Body of pancreas (tissue), 4 donors: ENCODE measurements at regions not wholly inside any gene's neighbourhood (a gene's known extent, or its start where the extent isn't known, plus 50 kb on each side); places are given as distances from the start of the nearest gene placed in this dataset.

Source experiments
- ATAC-seq: fragments of 150-250 bp; one replicate; pipeline ENCODE4 v1.9.1; 2016
- DNase-seq, 4 donors: peaks; one replicate each; pipeline ENCODE4 v3.0.0-alpha.2; 2019
- H3K27ac ChIP-seq, 4 donors: fragments of 200-600 bp; sonication (generic); 1 replicate in 3 of 4; 2 replicates in 1 of 4; pipeline versions ENCODE4 v1.5.1 to v1.6.1; 2016 to 2019; ENCODE audit warnings: mild to moderate bottlenecking in 1 of 4, mixed read lengths in 1 of 4, moderate library complexity in 1 of 4
- H3K27me3 ChIP-seq, 2 donors: fragments of 200-600 bp; sonication (generic); one replicate each; pipeline ENCODE4 v1.6.0; 2016; ENCODE audit warnings: mild to moderate bottlenecking in 1 of 2
- H3K36me3 ChIP-seq, 2 donors: fragments of 200-600 bp; sonication (generic); replicated peaks in 1 of 2; 2 replicates each; pipeline ENCODE4 v1.5.1; 2016; ENCODE audit warnings: low read depth in 2 of 2; ENCODE audit not compliant: insufficient read depth in 1 of 2
- H3K4me1 ChIP-seq: fragments of 200-600 bp; sonication (generic); one replicate; pipeline ENCODE4 v1.6.0; 2016
- H3K4me3 ChIP-seq, 2 donors: fragments of 200-600 bp; sonication (generic); 1 replicate in 1 of 2; 2 replicates in 1 of 2; pipeline ENCODE4 v1.5.1; 2016 to 2019
- H3K9me3 ChIP-seq, 3 donors: fragments of 200-600 bp; sonication (generic); 1 replicate in 2 of 3; 2 replicates in 1 of 3; pipeline ENCODE4 v1.5.1; 2016
- POLR2A ChIP-seq, 3 donors: fragments of 450-650 bp; IDR thresholded peaks; one replicate each; pipeline ENCODE4 v1.6.1; 2016; ENCODE audit warnings: antibody characterized with exemption in 3 of 3, mild to moderate bottlenecking in 2 of 3
- WGBS, 2 donors: methylation state at CpG; one replicate each; pipeline ENCODE4 v1.1.5; 2017; 5-methylcytosine and 5-hydroxymethylcytosine counted together
- intact Hi-C: fragments of 100-400 bp; cut with DNase I; formaldehyde crosslinking; loops from one replicate; pipeline ENCODE4 v1.15.1; 2023
- TF ChIP-seq, protein P1 (sequence below), 7 experiments: fragments of 450-650 bp in 4 of 7; fragments of 200-600 bp in 3 of 7; sonication (generic) in 3 of 7; IDR thresholded peaks; one replicate each; pipeline ENCODE4 v1.5.1; 2016 to 2019; ENCODE audit warnings: antibody characterized with exemption in 7 of 7

DNA sequence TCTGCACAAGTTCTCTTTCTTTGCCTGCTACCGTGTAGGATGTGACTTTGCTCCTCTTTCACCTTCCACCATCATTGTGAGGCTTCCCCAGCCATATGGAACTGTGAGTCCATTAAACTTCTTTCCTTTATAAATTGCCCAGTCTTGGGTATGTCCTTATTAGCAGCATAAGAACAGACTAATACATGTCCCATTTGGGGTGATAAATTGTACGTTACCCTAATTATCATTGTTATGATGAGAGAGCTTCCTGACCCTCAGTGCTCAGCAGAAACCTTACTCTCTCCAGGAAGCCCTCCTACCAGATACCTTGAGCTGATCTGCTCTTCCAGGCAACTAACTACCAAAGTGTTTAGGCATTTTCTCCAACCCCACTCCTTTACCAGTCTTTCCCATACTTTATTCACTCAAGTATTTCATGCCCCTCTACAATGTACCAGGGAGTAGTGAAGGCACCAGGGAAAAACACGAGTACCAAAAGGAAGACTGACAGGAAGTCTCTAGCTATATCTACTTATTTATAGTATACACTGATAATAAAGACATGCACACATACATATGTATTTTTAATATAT is 196.2 kb downstream of the MYCN start:
- Histone ChIP-seq H3K4me3 (no peak overlapping the region), H3K36me3 (no peaks in the 10 kb centered on the region), H3K4me1 (peaks cover 11% of the 10 kb centered on the region), H3K27me3 (no peaks in the 10 kb centered on the region), H3K27ac (no peak overlapping the region), H3K9me3 (no peaks in the 10 kb centered on the region)
- no peak for TF ChIP-seq POLR2A (IDR thresholded peaks at IDR 0.05)
- TF ChIP-seq, protein P1, sequence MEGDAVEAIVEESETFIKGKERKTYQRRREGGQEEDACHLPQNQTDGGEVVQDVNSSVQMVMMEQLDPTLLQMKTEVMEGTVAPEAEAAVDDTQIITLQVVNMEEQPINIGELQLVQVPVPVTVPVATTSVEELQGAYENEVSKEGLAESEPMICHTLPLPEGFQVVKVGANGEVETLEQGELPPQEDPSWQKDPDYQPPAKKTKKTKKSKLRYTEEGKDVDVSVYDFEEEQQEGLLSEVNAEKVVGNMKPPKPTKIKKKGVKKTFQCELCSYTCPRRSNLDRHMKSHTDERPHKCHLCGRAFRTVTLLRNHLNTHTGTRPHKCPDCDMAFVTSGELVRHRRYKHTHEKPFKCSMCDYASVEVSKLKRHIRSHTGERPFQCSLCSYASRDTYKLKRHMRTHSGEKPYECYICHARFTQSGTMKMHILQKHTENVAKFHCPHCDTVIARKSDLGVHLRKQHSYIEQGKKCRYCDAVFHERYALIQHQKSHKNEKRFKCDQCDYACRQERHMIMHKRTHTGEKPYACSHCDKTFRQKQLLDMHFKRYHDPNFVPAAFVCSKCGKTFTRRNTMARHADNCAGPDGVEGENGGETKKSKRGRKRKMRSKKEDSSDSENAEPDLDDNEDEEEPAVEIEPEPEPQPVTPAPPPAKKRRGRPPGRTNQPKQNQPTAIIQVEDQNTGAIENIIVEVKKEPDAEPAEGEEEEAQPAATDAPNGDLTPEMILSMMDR (IDR thresholded peaks at IDR 0.05): no peak
- intact Hi-C loops: no loop called here
- ATAC-seq (no peak), DNase-seq (no peak)
- 78 to 82% methylated on average over 3 of the region's 3 CpGs for WGBS, 2 donors

DNA sequence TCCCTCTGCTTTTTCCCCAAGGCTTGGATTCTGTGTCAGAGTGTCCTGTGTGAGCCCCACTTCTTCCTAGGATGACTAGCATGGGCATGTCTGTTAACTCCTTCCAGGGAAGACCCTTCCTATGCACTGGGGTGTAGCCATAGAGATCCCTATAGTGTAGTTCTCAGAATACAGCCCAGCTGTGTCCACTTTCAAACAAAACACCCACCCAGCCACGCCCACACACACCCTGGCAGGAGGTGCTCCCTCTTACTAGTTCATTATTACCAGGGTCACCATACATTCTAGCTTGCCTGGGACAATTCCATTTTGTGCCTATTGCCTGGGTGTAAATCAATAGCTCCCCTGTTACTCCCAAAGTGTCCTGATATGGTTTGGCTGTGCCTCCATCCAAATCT is 195.6 kb downstream of the MYCN start:
- peaks cover 4% of the 10 kb centered on the region for H3K4me1 ChIP-seq
- no peaks in the 10 kb centered on the region for H3K9me3 ChIP-seq
- no peaks in the 10 kb centered on the region for H3K27me3 ChIP-seq
- TF ChIP-seq, protein P1 (IDR thresholded peaks at IDR 0.05): no peak
- TF ChIP-seq POLR2A (IDR thresholded peaks at IDR 0.05): no peak
- ATAC-seq (no peak), DNase-seq (no peak)
- no peaks in the 10 kb centered on the region for H3K36me3 ChIP-seq
- intact Hi-C loops: no loop called here
- no peak overlapping the region for H3K4me3 ChIP-seq
- no peak overlapping the region for H3K27ac ChIP-seq
- 38 to 42% methylated on average over 1 of the region's 1 CpG for WGBS, 2 donors

DNA sequence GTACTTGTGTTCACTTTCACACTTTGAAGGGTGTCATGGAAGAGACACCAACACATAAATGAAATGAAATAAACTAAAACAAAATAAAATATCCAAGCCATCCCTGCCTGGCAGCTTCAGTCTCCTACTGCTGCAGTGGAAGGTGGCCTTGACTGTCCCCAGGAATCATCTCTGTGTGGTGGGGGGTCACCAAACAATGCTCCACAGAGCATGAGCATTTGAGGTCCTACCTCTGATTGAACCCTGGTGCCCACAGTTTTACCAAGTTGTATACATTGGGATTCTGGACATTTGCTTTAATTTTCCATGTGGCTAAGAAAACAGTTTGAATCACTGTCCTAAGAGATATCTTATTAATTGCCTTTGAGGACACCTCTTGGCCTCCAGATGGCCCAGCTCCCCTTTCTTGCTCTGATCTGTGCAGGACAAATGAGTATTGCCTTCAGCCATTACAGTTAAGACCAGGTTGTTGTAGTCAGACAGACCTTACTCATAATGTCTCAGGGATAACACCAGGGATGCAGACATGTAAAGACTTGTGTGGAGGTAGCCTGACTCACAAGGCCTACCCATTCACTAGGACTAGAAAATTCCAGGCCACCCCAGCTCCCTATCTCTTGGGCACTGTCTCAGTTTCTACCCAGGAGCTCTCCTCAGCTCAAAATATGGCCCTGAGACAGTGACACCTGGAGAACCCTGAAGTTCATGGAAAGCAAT is 195.0 kb downstream of the MYCN start:
- H3K4me1 ChIP-seq: no peaks in the 10 kb centered on the region
- intact Hi-C loops: no loop called here
- no peaks in the 10 kb centered on the region for H3K27me3 ChIP-seq
- H3K4me3 ChIP-seq: no peak overlapping the region
- TF ChIP-seq, protein P1 (IDR thresholded peaks at IDR 0.05): no peak
- TF ChIP-seq POLR2A (IDR thresholded peaks at IDR 0.05): no peak
- H3K9me3 ChIP-seq: no peaks in the 10 kb centered on the region
- H3K27ac ChIP-seq: no peak overlapping the region
- ATAC-seq (no peak), DNase-seq (no peak)
- H3K36me3 ChIP-seq: no peaks in the 10 kb centered on the region

DNA sequence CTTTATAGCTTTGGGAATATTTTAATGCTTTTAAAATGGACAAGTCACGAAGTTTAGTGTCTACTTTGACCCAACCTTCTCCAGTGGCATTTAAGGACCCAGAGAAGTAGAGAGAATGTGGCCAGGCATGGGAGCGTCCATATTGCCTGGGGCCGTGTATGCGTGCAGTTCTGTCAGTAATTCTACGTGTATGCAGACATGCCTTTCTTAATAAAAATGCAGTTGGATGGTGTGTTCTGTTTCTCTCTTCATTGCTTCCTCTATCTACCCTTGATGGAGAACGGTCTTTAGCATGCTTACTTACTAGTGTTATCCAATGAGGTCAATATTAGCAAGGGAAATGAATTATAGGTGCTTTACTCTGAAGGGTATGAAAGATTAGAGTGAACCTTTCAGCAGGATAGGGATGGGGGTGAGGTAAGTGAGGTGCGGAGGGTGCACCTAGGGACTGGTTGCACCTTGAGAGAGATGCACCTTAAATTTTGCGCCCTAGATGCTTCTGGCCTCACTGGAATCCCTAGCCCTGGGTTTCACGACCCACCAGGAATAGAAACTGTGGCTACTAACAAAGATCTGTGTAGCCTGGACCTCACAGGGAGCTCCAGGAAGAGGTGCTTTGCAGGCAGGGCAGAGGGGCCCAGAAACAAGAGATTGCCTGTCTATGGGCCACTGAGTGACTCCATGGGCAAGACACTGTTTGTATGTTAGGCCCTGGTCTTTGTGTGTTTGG is 194.3 kb downstream of the MYCN start:
- Histone ChIP-seq H3K27me3 (no peaks in the 10 kb centered on the region), H3K4me3 (no peak overlapping the region), H3K27ac (no peak overlapping the region), H3K9me3 (no peaks in the 10 kb centered on the region), H3K36me3 (no peaks in the 10 kb centered on the region), H3K4me1 (no peaks in the 10 kb centered on the region)
- WGBS, 2 donors: 81 to 89% methylated on average over 9 of the region's 9 CpGs
- TF ChIP-seq POLR2A (IDR thresholded peaks at IDR 0.05): no peak
- TF ChIP-seq, protein P1 (IDR thresholded peaks at IDR 0.05): no peak
- ATAC-seq (no peak), DNase-seq (no peak)
- intact Hi-C loops: no loop called here
